Activated CD8-positive, alpha-beta T cell treated with anti-CD3 and anti-CD28 coated beads for 36 hours (primary cell): ENCODE measurements at regions not wholly inside any gene's neighbourhood (a gene's known extent, or its start where the extent isn't known, plus 50 kb on each side); places are given as distances from the start of the nearest gene placed in this dataset.

ENCODE experiments used
- ATAC-seq: fragments of 200-7000 bp; cut with Tn5 transposase; one replicate; pipeline ENCODE4 v1.10.0; 2021; ENCODE audit warnings: mild to moderate bottlenecking, moderate library complexity
- CTCF ChIA-PET: fragments of 350-600 bp; sonication (Branson Sonifier 250); formaldehyde crosslinking; loops from one replicate; lab custom pipeline; 2021; ENCODE audit warnings: antibody characterized with exemption; lab: Charles Lee
- POLR2A ChIA-PET: fragments of 350-600 bp; sonication (Branson Sonifier 250); formaldehyde crosslinking; loops from one replicate; lab custom pipeline; 2021; ENCODE audit warnings: antibody characterized with exemption; lab: Charles Lee
- DNase-seq: peaks from one replicate; pipeline ENCODE4 v3.0.0-alpha.2; 2020
- H3K27ac Mint-ChIP-seq: one replicate; pipeline ENCODE4 v1.8.0; 2021; ENCODE audit warnings: mild to moderate bottlenecking, mixed read lengths
- H3K27me3 Mint-ChIP-seq: one replicate; pipeline ENCODE4 v1.8.0; 2021; ENCODE audit warnings: mixed read lengths
- H3K36me3 Mint-ChIP-seq: one replicate; pipeline ENCODE4 v1.8.0; 2021; ENCODE audit warnings: low read depth, mixed read lengths
- H3K4me1 Mint-ChIP-seq: one replicate; pipeline ENCODE4 v1.8.0; 2021; ENCODE audit warnings: low read depth, mixed read lengths
- H3K4me3 Mint-ChIP-seq: one replicate; pipeline ENCODE4 v1.8.0; 2021; ENCODE audit warnings: mild to moderate bottlenecking, moderate library complexity, mixed read lengths
- H3K9me3 Mint-ChIP-seq: one replicate; pipeline ENCODE4 v1.8.0; 2021; ENCODE audit warnings: mixed read lengths
- CTCF ChIP-seq: fragments of 200-600 bp; IDR thresholded peaks from one replicate; pipeline ENCODE4 v1.8.0; 2022; ENCODE audit warnings: antibody characterized with exemption, mild to moderate bottlenecking
- intact Hi-C: fragments of 100-400 bp; cut with micrococcal nuclease; formaldehyde crosslinking; loops from one replicate; pipeline ENCODE4 v1.10.0; 2022

DNA sequence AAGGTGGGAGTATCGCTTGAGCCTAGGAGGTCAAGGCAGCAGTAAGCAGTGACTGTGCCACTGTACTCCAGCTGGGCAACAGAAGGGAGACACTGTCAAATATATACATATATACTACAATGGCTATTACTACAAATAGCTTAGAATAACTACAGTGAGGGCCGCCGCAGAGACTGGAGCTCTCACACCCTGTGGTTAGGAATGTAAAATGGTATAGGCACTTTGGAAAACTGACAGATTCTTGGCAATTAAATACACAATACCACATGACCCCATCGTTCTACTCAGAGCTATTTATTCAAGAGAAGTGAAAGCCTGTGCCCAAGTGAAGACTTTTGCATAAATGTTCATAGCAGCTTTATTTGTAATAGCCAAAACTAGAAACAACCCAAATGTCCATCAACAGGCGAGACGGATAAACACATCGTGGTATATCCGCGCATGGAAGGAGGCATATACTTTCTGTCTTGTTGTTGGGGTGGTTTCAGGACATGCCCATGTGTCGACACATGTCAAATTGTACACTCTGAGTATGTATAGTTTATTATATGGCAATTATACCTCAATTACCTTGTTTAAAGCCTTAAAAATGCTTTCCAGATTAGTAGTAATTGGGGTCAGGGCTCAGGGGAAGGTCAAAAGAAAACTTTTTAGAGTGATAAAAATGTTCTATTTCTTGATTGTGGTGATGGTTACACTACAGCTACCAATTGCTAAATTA, 123.4 kb downstream of the RIPK4 start:
- Mint-ChIP-seq H3K36me3 (no peaks in the 10 kb centered on the region), H3K4me1 (peaks cover 3% of the 10 kb centered on the region), H3K27ac (no peak overlapping the region), H3K27me3 (peaks cover 1% of the 10 kb centered on the region), H3K4me3 (no peak overlapping the region), H3K9me3 (no peaks in the 10 kb centered on the region)
- no peak for DNase-seq
- TF ChIP-seq CTCF: no peak
- ATAC-seq: no peak
- ChIA-PET CTCF (interaction anchor here (1.2 kb wide), 1 partner anchor 360 kb away, joined by 3 read pairs; no protein-coding TSS in a partner anchor), POLR2A (no interaction called here)
- intact Hi-C loops: no loop called here

- no peak overlapping the region for H3K4me3 Mint-ChIP-seq
- no peak for DNase-seq
- intact Hi-C loops: no loop called here
- ChIA-PET POLR2A (interaction anchor here (1.2 kb wide), 1 partner anchor 53 kb away, joined by 3 read pairs; no protein-coding TSS in a partner anchor), CTCF (interaction anchor here (0.7 kb wide), 1 partner anchor 136 kb away, joined by 3 read pairs; no protein-coding TSS in a partner anchor)
- H3K36me3 Mint-ChIP-seq: no peaks in the 10 kb centered on the region
- TF ChIP-seq CTCF: no peak
- peaks cover 1% of the 10 kb centered on the region for H3K27me3 Mint-ChIP-seq
- H3K4me1 Mint-ChIP-seq: peaks cover 3% of the 10 kb centered on the region
- H3K9me3 Mint-ChIP-seq: no peaks in the 10 kb centered on the region
- no peak for ATAC-seq
- H3K27ac Mint-ChIP-seq: no peak overlapping the region
These were observed 124.8 kb downstream of the RIPK4 start for GRCh38 chr21:41641821-41642701.

GRCh38 chr21:41641510-41641815, 125.4 kb downstream of the RIPK4 start:
- TF ChIP-seq CTCF: no peak
- POLR2A ChIA-PET: interaction anchor here (1.2 kb wide), 1 partner anchor 53 kb away, joined by 3 read pairs; no protein-coding TSS in a partner anchor
- Mint-ChIP-seq H3K27ac (no peak overlapping the region), H3K27me3 (peaks cover 1% of the 10 kb centered on the region), H3K9me3 (no peaks in the 10 kb centered on the region), H3K4me1 (peaks cover 3% of the 10 kb centered on the region), H3K36me3 (no peaks in the 10 kb centered on the region), H3K4me3 (no peak overlapping the region)
- DNase-seq: no peak
- no peak for ATAC-seq
- CTCF ChIA-PET: no interaction called here
- intact Hi-C loops: no loop called here

DNA sequence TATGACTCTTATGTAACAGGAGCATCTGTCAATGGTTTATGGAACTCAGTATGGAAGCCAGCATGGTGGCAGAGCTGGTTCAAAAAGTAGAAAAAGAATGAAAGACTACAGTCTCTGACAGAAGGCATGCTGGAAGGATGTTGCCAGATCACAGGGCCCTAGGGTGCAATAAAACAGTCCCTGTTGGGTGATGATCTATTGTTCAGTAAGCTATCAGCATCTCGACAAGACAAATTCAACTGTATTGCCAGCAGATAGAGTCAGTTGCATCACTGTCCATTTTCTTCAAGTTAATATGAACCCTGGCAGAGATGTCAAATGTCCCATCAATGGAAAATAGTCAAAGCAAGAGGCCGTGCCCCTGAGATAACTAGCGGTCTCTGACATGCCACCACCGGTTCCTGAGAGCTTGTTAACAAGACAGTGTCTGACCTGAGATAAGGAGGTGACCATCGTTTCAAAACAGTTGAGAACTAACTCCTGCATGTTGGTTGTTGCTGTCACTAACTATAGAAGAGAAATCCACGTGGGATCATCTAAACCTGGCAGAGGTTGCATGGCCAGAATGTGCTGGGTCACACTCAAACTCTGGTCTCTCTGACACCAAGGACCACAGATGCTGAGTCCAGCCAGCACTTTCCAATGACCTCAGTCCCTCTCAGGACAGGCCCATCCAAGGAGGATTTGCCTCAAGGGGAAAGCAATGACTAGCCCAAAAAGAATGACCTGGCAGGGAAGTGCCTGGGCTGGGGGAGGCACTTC, 125.9 kb downstream of the RIPK4 start:
- Mint-ChIP-seq H3K27me3 (peaks cover 1% of the 10 kb centered on the region), H3K27ac (no peak overlapping the region), H3K4me1 (peaks cover 3% of the 10 kb centered on the region), H3K9me3 (no peaks in the 10 kb centered on the region), H3K36me3 (no peaks in the 10 kb centered on the region), H3K4me3 (no peak overlapping the region)
- POLR2A ChIA-PET: interaction anchor here (1.2 kb wide), 1 partner anchor 52 kb away, joined by 3 read pairs; no protein-coding TSS in a partner anchor
- DNase-seq (no peak), ATAC-seq (no peak)
- intact Hi-C loops: no loop called here
- TF ChIP-seq CTCF: no peak
- CTCF ChIA-PET: no interaction called here
